IMR-90 (cell line): ENCODE measurements at regions not wholly inside any gene's neighbourhood (a gene's known extent, or its start where the extent isn't known, plus 50 kb on each side); places are given as distances from the start of the nearest gene placed in this dataset.

Source experiments
- CHD1 ChIP-seq: IDR thresholded peaks from 2 replicates; pipeline ENCODE4 v1.6.1; 2012; ENCODE audit warnings: low read depth, low read length, improper control_type of control experiment
- POLR2A ChIP-seq: IDR thresholded peaks from 2 replicates; pipeline ENCODE4 v1.6.1; 2012; ENCODE audit warnings: mild to moderate bottlenecking, low read depth, low read length
- RAD21 ChIP-seq: IDR thresholded peaks from 2 replicates; pipeline ENCODE4 v1.6.1; 2012; ENCODE audit warnings: low read length, improper control_type of control experiment
- RFX5 ChIP-seq: IDR thresholded peaks from 2 replicates; pipeline ENCODE4 v1.8.0; 2012; ENCODE audit warnings: low read depth, mild to moderate bottlenecking, low read length, moderate library complexity
- TF ChIP-seq, protein P1 (sequence below): conservative IDR thresholded peaks from 2 replicates; pipeline ENCODE4 v1.5.1; 2012; ENCODE audit warnings: mild to moderate bottlenecking, low read depth, low read length, improper control_type of control experiment
- TF ChIP-seq, protein P2 (sequence below): fragments of 150-350 bp; IDR thresholded peaks from 2 replicates; pipeline ENCODE4 v1.6.1; 2017; ENCODE audit warnings: mild to moderate bottlenecking, antibody characterized with exemption, low read length, low read depth

DNA sequence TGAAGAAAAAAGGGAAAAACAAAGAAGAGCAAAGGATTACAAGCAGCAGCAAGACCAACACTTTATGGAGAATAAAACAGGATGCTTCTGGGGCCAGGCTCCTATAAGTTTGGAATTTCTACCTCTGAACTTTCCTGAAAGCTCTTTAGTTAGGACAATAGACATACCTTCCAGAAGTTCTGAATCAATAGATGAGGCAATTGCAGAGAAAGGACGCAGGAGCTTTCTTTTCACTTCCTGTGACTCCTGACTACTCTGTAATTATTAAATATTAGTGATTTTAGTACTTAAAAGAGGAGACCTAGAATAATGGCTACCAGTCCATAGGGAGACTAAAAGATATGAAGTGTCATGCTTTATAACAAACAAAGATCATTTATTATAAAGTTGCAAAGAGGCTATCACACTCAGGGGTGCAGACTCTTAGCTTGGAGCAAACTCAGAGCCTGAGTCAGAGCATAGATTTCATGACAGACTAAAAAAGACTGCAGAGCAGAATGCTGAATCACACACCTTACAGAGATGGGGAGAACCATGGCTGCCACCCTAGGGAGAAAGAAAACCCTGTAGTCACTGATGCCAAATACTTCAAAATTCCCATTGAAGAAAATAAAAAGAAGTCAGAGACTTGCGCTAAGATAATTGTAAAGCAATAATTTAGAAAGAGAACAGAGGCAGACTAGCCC is 52.5 kb upstream of the FAM136A start:
- TF ChIP-seq, protein P1, sequence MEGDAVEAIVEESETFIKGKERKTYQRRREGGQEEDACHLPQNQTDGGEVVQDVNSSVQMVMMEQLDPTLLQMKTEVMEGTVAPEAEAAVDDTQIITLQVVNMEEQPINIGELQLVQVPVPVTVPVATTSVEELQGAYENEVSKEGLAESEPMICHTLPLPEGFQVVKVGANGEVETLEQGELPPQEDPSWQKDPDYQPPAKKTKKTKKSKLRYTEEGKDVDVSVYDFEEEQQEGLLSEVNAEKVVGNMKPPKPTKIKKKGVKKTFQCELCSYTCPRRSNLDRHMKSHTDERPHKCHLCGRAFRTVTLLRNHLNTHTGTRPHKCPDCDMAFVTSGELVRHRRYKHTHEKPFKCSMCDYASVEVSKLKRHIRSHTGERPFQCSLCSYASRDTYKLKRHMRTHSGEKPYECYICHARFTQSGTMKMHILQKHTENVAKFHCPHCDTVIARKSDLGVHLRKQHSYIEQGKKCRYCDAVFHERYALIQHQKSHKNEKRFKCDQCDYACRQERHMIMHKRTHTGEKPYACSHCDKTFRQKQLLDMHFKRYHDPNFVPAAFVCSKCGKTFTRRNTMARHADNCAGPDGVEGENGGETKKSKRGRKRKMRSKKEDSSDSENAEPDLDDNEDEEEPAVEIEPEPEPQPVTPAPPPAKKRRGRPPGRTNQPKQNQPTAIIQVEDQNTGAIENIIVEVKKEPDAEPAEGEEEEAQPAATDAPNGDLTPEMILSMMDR, result no peak
- TF ChIP-seq RAD21, result no peak
- no peak for TF ChIP-seq CHD1
- no peak for TF ChIP-seq POLR2A
- TF ChIP-seq, protein P2, sequence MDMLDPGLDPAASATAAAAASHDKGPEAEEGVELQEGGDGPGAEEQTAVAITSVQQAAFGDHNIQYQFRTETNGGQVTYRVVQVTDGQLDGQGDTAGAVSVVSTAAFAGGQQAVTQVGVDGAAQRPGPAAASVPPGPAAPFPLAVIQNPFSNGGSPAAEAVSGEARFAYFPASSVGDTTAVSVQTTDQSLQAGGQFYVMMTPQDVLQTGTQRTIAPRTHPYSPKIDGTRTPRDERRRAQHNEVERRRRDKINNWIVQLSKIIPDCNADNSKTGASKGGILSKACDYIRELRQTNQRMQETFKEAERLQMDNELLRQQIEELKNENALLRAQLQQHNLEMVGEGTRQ, result no peak
- no peak for TF ChIP-seq RFX5
